ENCODE measurements at regions not wholly inside any gene's neighbourhood (a gene's known extent, or its start where the extent isn't known, plus 50 kb on each side); places are given as distances from the start of the nearest gene placed in this dataset.

DNA sequence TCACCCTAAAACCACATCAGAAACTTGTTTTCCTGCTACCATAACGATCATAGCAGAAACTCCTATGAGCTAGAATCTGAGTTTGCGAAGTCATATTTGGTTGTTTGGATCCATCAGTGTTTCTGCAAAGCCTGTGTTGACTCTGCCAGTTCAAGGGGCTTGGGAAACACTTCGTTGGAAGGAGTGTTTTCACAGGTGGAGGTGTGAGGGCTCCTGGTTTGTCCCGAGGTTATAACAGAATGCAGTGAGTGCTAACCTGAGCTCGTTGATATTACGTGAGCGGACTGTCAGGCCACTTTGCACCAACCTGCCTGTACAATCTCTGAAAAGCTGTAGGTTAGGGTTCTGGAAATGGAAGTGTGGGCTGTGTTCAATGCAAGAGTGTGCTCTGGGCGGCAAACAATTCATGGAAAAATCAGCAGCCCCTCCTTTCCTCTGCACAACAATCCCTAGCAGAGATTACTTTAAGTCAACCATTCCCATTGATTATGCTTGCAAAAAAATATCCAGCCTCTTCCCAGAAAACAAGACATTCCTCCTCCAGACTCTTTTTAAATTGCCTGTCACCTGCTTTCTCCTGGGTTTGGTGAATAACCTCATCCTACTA lies 622.0 kb downstream of the TYW1 start (continued):
- TF ChIP-seq, protein P1, sequence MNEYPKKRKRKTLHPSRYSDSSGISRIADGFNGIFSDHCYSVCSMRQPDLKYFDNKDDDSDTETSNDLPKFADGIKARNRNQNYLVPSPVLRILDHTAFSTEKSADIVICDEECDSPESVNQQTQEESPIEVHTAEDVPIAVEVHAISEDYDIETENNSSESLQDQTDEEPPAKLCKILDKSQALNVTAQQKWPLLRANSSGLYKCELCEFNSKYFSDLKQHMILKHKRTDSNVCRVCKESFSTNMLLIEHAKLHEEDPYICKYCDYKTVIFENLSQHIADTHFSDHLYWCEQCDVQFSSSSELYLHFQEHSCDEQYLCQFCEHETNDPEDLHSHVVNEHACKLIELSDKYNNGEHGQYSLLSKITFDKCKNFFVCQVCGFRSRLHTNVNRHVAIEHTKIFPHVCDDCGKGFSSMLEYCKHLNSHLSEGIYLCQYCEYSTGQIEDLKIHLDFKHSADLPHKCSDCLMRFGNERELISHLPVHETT (tag by site-specific recombination; IDR thresholded peaks at IDR 0.05), result no peak
- TF ChIP-seq ZNF571 (tag by site-specific recombination; IDR thresholded peaks at IDR 0.05), result no peak

DNA sequence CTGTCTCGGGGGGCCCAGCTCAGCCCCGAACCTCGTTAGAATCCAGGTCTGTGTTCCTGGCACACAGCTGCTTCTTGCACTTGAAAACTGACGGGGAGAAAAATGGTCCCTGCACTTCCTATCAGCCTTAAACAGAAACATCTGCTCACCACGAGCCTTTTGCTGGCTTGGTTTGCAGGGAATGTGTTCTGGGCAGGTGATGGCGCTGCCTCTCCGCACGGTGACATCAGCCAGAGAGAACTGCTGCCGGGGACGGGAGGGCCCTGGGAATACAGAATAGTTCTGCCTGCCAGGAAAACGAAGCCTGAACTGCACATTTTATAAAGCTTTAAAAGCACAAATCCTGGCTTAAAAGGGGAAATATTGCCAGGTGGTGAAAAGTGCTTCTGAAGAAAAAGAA lies 622.5 kb downstream of the TYW1 start:
- no peaks in the 10 kb centered on the region for H3K9me3 ChIP-seq (ENCODE audit: control insufficient read depth, insufficient read depth, low read depth, low read length)
- H3K4me3 ChIP-seq (ENCODE audit: low read depth, low read length), result no peak overlapping the region
- H3K36me3 ChIP-seq (ENCODE audit: control insufficient read depth in 2 of 2, insufficient read depth in 1 of 2, low read length in 2 of 2), result no peaks in the 10 kb centered on the region
- no peaks in the 10 kb centered on the region for H3K4me1 ChIP-seq (ENCODE audit: control insufficient read depth, insufficient read depth, low read length)
- no peak for TF ChIP-seq ZNF433 (tag by site-specific recombination; IDR thresholded peaks at IDR 0.05; ENCODE audit: low read depth)
- 0 out of 2 replicates have a peak, but pooled peaks have one; percentile 5 for TF ChIP-seq ZNF654 (tag by site-specific recombination; IDR thresholded peaks at IDR 0.05; ENCODE audit: low read depth)
- H3K27ac ChIP-seq (ENCODE audit: extremely low read depth, low read depth, low read length), result no peak overlapping the region
- POLR2A ChIA-PET, result no interaction called here
- CTCF ChIA-PET, result no interaction called here

DNA sequence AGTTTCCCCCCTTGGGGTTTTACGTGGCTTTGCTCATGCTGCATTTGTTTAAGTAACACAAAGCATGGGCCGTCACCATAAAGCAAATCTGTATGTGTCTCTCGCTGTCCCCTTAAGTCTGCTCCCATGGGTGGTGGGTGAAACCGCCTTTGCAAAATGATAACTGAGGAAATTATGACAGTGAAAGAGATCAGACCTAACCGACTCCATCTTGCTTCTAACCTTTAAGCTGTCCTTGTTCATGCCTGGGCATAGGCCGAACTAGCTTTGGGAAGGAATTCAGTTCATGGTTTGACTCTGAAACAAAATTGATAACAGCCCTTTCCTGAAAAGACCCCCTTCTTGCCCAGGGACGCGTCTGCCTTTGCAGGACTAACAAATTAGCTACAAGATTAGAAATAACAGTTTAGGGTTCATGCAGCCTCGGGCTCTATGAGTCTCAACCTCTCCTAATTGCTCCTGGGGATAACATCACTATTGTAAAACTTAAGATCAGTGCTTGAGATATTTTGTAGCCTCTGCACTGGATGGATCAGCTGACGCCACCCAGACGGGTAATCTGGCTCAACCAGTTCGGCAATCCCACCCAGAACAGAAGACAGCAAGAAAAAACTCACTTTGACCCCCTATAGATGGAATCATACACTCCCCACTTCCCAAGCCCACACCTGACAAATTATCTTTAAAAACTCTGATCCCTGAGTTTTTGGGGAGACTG lies 623.7 kb downstream of the TYW1 start:
- POLR2A ChIA-PET, result no interaction called here
- Histone ChIP-seq H3K36me3 (ENCODE audit: control insufficient read depth in 2 of 2, insufficient read depth in 1 of 2, low read length in 2 of 2) (no peaks in the 10 kb centered on the region), H3K9me3 (ENCODE audit: control insufficient read depth, insufficient read depth, low read depth, low read length) (no peaks in the 10 kb centered on the region), H3K4me3 (ENCODE audit: low read depth, low read length) (no peak overlapping the region), H3K27ac (ENCODE audit: extremely low read depth, low read depth, low read length) (no peak overlapping the region), H3K4me1 (ENCODE audit: control insufficient read depth, insufficient read depth, low read length) (no peaks in the 10 kb centered on the region)
- CTCF ChIA-PET, result no interaction called here
- TF ChIP-seq GLI4 (tag by site-specific recombination; IDR thresholded peaks at IDR 0.05) (no peak), ZNF133 (tag by site-specific recombination; IDR thresholded peaks at IDR 0.05) (no peak), HOXA7 (CRISPR knock-in tag; IDR thresholded peaks at IDR 0.05; ENCODE audit: borderline replicate concordance) (no peak), ZBTB7A (tag by site-specific recombination; IDR thresholded peaks at IDR 0.05; ENCODE audit: low read depth) (no peak), TCF7L2 (IDR thresholded peaks at IDR 0.05; ENCODE audit: borderline replicate concordance, low read depth, low read length) (no peak), ZNF654 (tag by site-specific recombination; IDR thresholded peaks at IDR 0.05; ENCODE audit: low read depth) (no peak), ZNF23 (tag by site-specific recombination; IDR thresholded peaks at IDR 0.05; ENCODE audit: borderline replicate concordance) (no peak)

DNA sequence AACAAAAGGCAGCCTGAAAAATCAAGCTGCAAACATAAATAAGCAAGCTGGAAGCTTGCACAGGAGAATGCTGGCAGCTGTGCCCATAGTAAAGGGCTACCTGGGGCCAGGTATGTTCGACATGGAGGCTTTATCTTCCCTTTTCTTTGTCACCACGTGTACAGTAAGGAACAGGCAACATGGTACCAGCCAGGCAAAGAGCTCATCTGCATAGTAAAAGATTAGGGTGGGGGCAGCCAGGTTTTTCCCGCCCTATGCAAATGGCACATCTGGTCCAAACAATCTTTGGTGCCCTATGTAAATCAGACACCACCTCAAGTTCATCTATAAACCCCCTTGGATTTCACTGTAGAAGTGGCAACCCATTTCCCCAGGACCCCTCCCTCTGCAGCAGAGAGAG lies 625.1 kb downstream of the TYW1 start:
- POLR2A ChIA-PET, result interaction anchor here (0.5 kb wide), 1 partner anchor 1654 kb away, joined by 3 read pairs; no protein-coding TSS in a partner anchor
- no peaks in the 10 kb centered on the region for H3K4me1 ChIP-seq (ENCODE audit: control insufficient read depth, insufficient read depth, low read length)
- H3K27ac ChIP-seq (ENCODE audit: extremely low read depth, low read depth, low read length), result no peak overlapping the region
- H3K36me3 ChIP-seq (ENCODE audit: control insufficient read depth in 2 of 2, insufficient read depth in 1 of 2, low read length in 2 of 2), result no peaks in the 10 kb centered on the region
- no peaks in the 10 kb centered on the region for H3K9me3 ChIP-seq (ENCODE audit: control insufficient read depth, insufficient read depth, low read depth, low read length)
- no peak overlapping the region for H3K4me3 ChIP-seq (ENCODE audit: low read depth, low read length)
- CTCF ChIA-PET, result no interaction called here
- TF ChIP-seq FEZF1 (tag by site-specific recombination; IDR thresholded peaks at IDR 0.05) (no peak), ZSCAN30 (tag by site-specific recombination; IDR thresholded peaks at IDR 0.05) (no peak), ZNF654 (tag by site-specific recombination; IDR thresholded peaks at IDR 0.05; ENCODE audit: low read depth) (no peak), ZNF169 (tag by site-specific recombination; IDR thresholded peaks at IDR 0.05) (no peak), SETDB1 (IDR thresholded peaks at IDR 0.05; ENCODE audit: insufficient read length, low read length) (no peak), ZNF155 (tag by site-specific recombination; IDR thresholded peaks at IDR 0.05) (no peak), YY2 (tag by site-specific recombination; IDR thresholded peaks at IDR 0.05) (no peak), ZNF521 (tag by site-specific recombination; IDR thresholded peaks at IDR 0.05) (no peak), ZNF626 (tag by site-specific recombination; IDR thresholded peaks at IDR 0.05) (no peak), ZNF785 (tag by site-specific recombination; IDR thresholded peaks at IDR 0.05) (no peak), ZNF501 (tag by site-specific recombination; IDR thresholded peaks at IDR 0.05) (no peak), ZNF37A (tag by site-specific recombination; IDR thresholded peaks at IDR 0.05) (no peak), ZNF777 (tag by site-specific recombination; IDR thresholded peaks at IDR 0.05; ENCODE audit: borderline replicate concordance) (no peak), ZNF660 (tag by site-specific recombination; IDR thresholded peaks at IDR 0.05) (no peak), ZNF239 (tag by site-specific recombination; IDR thresholded peaks at IDR 0.05) (no peak)
- TF ChIP-seq, protein P2, sequence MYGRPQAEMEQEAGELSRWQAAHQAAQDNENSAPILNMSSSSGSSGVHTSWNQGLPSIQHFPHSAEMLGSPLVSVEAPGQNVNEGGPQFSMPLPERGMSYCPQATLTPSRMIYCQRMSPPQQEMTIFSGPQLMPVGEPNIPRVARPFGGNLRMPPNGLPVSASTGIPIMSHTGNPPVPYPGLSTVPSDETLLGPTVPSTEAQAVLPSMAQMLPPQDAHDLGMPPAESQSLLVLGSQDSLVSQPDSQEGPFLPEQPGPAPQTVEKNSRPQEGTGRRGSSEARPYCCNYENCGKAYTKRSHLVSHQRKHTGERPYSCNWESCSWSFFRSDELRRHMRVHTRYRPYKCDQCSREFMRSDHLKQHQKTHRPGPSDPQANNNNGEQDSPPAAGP (tag by site-specific recombination; IDR thresholded peaks at IDR 0.05), result no peak
- TF ChIP-seq, protein P3, sequence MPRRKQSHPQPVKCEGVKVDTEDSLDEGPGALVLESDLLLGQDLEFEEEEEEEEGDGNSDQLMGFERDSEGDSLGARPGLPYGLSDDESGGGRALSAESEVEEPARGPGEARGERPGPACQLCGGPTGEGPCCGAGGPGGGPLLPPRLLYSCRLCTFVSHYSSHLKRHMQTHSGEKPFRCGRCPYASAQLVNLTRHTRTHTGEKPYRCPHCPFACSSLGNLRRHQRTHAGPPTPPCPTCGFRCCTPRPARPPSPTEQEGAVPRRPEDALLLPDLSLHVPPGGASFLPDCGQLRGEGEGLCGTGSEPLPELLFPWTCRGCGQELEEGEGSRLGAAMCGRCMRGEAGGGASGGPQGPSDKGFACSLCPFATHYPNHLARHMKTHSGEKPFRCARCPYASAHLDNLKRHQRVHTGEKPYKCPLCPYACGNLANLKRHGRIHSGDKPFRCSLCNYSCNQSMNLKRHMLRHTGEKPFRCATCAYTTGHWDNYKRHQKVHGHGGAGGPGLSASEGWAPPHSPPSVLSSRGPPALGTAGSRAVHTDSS (tag by site-specific recombination; IDR thresholded peaks at IDR 0.05), result no peak

Measured in HEK293 (cell line).